Vagina (tissue), 2 donors: ENCODE measurements at regions not wholly inside any gene's neighbourhood (a gene's known extent, or its start where the extent isn't known, plus 50 kb on each side); places are given as distances from the start of the nearest gene placed in this dataset.

ENCODE experiments used
- POLR2A ChIP-seq, 2 donors: fragments of 450-650 bp; IDR thresholded peaks; one replicate each; pipeline ENCODE4 v1.6.1; 2017; ENCODE audit warnings: antibody characterized with exemption in 2 of 2, mild to moderate bottlenecking in 2 of 2, moderate library complexity in 2 of 2
- POLR2AphosphoS5 ChIP-seq, 2 donors: sonication (generic); formaldehyde crosslinking; IDR thresholded peaks; one replicate each; pipeline ENCODE4 v1.9.0; 2017; ENCODE audit warnings: antibody characterized with exemption in 2 of 2, mild to moderate bottlenecking in 2 of 2, low read depth in 1 of 2; ENCODE audit not compliant: insufficient read depth in 1 of 2
- TF ChIP-seq, protein P1 (sequence below), 3 experiments: fragments of 450-650 bp in 2 of 3; fragments of 200-600 bp in 1 of 3; sonication (generic) in 1 of 3; IDR thresholded peaks; one replicate each; pipeline ENCODE4 v1.5.1; 2017 to 2019; ENCODE audit warnings: antibody characterized with exemption in 3 of 3, mild to moderate bottlenecking in 2 of 3, moderate library complexity in 2 of 3

GRCh38 chr6:20310185-20310584 lies 91.5 kb upstream of the E2F3 start:
- TF ChIP-seq, protein P1, sequence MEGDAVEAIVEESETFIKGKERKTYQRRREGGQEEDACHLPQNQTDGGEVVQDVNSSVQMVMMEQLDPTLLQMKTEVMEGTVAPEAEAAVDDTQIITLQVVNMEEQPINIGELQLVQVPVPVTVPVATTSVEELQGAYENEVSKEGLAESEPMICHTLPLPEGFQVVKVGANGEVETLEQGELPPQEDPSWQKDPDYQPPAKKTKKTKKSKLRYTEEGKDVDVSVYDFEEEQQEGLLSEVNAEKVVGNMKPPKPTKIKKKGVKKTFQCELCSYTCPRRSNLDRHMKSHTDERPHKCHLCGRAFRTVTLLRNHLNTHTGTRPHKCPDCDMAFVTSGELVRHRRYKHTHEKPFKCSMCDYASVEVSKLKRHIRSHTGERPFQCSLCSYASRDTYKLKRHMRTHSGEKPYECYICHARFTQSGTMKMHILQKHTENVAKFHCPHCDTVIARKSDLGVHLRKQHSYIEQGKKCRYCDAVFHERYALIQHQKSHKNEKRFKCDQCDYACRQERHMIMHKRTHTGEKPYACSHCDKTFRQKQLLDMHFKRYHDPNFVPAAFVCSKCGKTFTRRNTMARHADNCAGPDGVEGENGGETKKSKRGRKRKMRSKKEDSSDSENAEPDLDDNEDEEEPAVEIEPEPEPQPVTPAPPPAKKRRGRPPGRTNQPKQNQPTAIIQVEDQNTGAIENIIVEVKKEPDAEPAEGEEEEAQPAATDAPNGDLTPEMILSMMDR (IDR thresholded peaks at IDR 0.05), result no peak
- TF ChIP-seq POLR2AphosphoS5 (IDR thresholded peaks at IDR 0.05; ENCODE audit: insufficient read depth in 1 of 2, low read depth in 1 of 2) (no peak), POLR2A (IDR thresholded peaks at IDR 0.05) (no peak)
